NT2/D1 (cell line): ENCODE measurements at regions not wholly inside any gene's neighbourhood (a gene's known extent, or its start where the extent isn't known, plus 50 kb on each side); places are given as distances from the start of the nearest gene placed in this dataset.

Source experiments
- SUZ12 ChIP-seq: IDR thresholded peaks from 2 replicates; pipeline ENCODE4 v1.6.1; 2011; ENCODE audit not compliant: insufficient read length, insufficient read depth; ENCODE audit errors: extremely low read depth
- YY1 ChIP-seq: IDR thresholded peaks from 2 replicates; pipeline ENCODE4 v1.6.1; 2011; ENCODE audit not compliant: insufficient read length, insufficient read depth
- ZNF274 ChIP-seq: IDR thresholded peaks from 2 replicates; pipeline ENCODE4 v1.6.1; 2011; ENCODE audit warnings: mild to moderate bottlenecking, low read depth, low read length

DNA sequence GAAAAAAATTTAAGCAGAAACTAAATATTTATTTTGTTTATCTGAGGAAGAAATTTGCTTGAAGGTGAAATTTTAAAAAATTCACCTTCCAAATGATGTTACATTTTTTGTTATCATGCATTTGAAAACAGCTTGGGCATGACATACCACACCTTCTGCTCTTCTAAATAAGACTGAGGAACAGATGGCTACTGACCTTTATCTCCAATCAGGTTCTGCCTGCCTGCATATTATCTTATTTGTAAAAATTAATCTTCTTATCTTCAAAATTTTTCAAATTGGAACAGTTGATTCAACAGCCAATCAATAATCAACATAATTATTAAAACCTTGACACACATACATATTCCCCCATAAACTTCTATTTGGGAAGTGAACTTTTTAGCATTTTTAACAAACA lies 641.8 kb upstream of the ZNF385D start:
- TF ChIP-seq SUZ12 (no peak), YY1 (no peak), ZNF274 (no peak)
